ENCODE measurements at regions not wholly inside any gene's neighbourhood (a gene's known extent, or its start where the extent isn't known, plus 50 kb on each side); places are given as distances from the start of the nearest gene placed in this dataset.

DNA sequence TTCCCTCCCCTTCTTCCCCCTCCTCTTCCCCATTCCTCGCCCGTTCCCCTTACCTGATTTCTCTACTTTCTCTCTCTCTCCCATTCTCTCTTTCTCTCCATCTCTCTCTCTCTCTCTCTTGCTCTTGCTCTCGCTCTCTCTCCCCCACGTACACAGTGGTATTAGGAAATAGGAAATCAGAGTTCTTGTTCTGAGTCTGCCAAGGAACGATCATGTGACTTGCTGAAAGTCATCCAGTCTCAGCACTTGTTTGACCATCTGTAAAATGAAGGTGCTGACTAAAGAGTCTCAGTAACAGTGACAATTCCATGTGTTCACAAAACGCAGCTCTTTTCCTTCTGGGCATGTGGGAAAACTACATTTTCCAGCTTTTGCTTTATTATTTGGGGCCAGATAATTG is 445.0 kb upstream of the TGFBR2 start:
- Histone ChIP-seq H3K4me1 (ENCODE audit: insufficient read depth) (no peaks in the 10 kb centered on the region), H3K27me3 (ENCODE audit: insufficient read depth) (no peaks in the 10 kb centered on the region), H3K79me2 (replicated peaks; ENCODE audit: insufficient read depth) (no peaks in the 10 kb centered on the region), H3K36me3 (ENCODE audit: insufficient read depth) (no peaks in the 10 kb centered on the region), H3K9me2 (ENCODE audit: insufficient read depth) (no peaks in the 10 kb centered on the region), H3K4me3 (no peak overlapping the region), H3F3A (replicated peaks; ENCODE audit: low read depth) (no peaks in the 10 kb centered on the region), H3K27ac (ENCODE audit: low read depth) (no peak overlapping the region), H3K4me2 (no peak overlapping the region), H2AFZ (peak overlapping the region; percentile 87; the same call in 1 of the 2 replicates), H4K20me1 (replicated peaks; ENCODE audit: insufficient read depth) (no peaks in the 10 kb centered on the region)
- Mint-ChIP-seq H3K36me3 (ENCODE audit: low read depth) (no peaks in the 10 kb centered on the region), H3K9me3 (peaks cover 3% of the 10 kb centered on the region; the same call in 2 of the 3 replicates), H3K27ac (no peak overlapping the region), H3K4me1 (no peaks in the 10 kb centered on the region), H3K27me3 (ENCODE audit: insufficient read depth, low read depth, poor library complexity) (no peaks in the 10 kb centered on the region), H3K4me3 (no peak overlapping the region)
- no peak for ATAC-seq
- no peak for TF ChIP-seq EZH2phosphoT487 (IDR thresholded peaks at IDR 0.05; ENCODE audit: unreplicated experiment)
- TF ChIP-seq, protein P1, sequence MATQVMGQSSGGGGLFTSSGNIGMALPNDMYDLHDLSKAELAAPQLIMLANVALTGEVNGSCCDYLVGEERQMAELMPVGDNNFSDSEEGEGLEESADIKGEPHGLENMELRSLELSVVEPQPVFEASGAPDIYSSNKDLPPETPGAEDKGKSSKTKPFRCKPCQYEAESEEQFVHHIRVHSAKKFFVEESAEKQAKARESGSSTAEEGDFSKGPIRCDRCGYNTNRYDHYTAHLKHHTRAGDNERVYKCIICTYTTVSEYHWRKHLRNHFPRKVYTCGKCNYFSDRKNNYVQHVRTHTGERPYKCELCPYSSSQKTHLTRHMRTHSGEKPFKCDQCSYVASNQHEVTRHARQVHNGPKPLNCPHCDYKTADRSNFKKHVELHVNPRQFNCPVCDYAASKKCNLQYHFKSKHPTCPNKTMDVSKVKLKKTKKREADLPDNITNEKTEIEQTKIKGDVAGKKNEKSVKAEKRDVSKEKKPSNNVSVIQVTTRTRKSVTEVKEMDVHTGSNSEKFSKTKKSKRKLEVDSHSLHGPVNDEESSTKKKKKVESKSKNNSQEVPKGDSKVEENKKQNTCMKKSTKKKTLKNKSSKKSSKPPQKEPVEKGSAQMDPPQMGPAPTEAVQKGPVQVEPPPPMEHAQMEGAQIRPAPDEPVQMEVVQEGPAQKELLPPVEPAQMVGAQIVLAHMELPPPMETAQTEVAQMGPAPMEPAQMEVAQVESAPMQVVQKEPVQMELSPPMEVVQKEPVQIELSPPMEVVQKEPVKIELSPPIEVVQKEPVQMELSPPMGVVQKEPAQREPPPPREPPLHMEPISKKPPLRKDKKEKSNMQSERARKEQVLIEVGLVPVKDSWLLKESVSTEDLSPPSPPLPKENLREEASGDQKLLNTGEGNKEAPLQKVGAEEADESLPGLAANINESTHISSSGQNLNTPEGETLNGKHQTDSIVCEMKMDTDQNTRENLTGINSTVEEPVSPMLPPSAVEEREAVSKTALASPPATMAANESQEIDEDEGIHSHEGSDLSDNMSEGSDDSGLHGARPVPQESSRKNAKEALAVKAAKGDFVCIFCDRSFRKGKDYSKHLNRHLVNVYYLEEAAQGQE (IDR thresholded peaks at IDR 0.05; ENCODE audit: unreplicated experiment) = no peak
- TF ChIP-seq, protein P2, sequence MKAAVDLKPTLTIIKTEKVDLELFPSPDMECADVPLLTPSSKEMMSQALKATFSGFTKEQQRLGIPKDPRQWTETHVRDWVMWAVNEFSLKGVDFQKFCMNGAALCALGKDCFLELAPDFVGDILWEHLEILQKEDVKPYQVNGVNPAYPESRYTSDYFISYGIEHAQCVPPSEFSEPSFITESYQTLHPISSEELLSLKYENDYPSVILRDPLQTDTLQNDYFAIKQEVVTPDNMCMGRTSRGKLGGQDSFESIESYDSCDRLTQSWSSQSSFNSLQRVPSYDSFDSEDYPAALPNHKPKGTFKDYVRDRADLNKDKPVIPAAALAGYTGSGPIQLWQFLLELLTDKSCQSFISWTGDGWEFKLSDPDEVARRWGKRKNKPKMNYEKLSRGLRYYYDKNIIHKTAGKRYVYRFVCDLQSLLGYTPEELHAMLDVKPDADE (IDR thresholded peaks at IDR 0.05) = no peak
- TF ChIP-seq, protein P3, sequence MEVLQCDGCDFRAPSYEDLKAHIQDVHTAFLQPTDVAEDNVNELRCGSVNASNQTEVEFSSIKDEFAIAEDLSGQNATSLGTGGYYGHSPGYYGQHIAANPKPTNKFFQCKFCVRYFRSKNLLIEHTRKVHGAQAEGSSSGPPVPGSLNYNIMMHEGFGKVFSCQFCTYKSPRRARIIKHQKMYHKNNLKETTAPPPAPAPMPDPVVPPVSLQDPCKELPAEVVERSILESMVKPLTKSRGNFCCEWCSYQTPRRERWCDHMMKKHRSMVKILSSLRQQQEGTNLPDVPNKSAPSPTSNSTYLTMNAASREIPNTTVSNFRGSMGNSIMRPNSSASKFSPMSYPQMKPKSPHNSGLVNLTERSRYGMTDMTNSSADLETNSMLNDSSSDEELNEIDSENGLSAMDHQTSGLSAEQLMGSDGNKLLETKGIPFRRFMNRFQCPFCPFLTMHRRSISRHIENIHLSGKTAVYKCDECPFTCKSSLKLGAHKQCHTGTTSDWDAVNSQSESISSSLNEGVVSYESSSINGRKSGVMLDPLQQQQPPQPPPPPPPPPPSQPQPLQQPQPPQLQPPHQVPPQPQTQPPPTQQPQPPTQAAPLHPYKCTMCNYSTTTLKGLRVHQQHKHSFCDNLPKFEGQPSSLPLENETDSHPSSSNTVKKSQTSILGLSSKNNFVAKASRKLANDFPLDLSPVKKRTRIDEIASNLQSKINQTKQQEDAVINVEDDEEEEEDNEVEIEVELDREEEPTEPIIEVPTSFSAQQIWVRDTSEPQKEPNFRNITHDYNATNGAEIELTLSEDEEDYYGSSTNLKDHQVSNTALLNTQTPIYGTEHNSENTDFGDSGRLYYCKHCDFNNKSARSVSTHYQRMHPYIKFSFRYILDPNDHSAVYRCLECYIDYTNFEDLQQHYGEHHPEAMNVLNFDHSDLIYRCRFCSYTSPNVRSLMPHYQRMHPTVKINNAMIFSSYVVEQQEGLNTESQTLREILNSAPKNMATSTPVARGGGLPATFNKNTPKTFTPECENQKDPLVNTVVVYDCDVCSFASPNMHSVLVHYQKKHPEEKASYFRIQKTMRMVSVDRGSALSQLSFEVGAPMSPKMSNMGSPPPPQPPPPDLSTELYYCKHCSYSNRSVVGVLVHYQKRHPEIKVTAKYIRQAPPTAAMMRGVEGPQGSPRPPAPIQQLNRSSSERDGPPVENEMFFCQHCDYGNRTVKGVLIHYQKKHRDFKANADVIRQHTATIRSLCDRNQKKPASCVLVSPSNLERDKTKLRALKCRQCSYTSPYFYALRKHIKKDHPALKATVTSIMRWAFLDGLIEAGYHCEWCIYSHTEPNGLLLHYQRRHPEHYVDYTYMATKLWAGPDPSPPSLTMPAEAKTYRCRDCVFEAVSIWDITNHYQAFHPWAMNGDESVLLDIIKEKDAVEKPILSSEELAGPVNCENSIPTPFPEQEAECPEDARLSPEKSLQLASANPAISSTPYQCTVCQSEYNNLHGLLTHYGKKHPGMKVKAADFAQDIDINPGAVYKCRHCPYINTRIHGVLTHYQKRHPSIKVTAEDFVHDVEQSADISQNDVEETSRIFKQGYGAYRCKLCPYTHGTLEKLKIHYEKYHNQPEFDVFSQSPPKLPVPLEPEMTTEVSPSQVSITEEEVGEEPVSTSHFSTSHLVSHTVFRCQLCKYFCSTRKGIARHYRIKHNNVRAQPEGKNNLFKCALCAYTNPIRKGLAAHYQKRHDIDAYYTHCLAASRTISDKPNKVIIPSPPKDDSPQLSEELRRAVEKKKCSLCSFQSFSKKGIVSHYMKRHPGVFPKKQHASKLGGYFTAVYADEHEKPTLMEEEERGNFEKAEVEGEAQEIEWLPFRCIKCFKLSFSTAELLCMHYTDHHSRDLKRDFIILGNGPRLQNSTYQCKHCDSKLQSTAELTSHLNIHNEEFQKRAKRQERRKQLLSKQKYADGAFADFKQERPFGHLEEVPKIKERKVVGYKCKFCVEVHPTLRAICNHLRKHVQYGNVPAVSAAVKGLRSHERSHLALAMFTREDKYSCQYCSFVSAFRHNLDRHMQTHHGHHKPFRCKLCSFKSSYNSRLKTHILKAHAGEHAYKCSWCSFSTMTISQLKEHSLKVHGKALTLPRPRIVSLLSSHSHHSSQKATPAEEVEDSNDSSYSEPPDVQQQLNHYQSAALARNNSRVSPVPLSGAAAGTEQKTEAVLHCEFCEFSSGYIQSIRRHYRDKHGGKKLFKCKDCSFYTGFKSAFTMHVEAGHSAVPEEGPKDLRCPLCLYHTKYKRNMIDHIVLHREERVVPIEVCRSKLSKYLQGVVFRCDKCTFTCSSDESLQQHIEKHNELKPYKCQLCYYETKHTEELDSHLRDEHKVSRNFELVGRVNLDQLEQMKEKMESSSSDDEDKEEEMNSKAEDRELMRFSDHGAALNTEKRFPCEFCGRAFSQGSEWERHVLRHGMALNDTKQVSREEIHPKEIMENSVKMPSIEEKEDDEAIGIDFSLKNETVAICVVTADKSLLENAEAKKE (CRISPR knock-in tag; IDR thresholded peaks at IDR 0.05) = no peak
- no peak for TF ChIP-seq JUNB (IDR thresholded peaks at IDR 0.05; ENCODE audit: unreplicated experiment)
- TF ChIP-seq ZNF114 (CRISPR knock-in tag; IDR thresholded peaks at IDR 0.05) = no peak
- TF ChIP-seq STAT1 (IDR thresholded peaks at IDR 0.05; ENCODE audit: unreplicated experiment) = no peak
- no peak for TF ChIP-seq EZH2 (IDR thresholded peaks at IDR 0.05; ENCODE audit: low read depth, unreplicated experiment)
- no peak for TF ChIP-seq POLR2AphosphoS5 (IDR thresholded peaks at IDR 0.05; ENCODE audit: low read depth)
- no peak for TF ChIP-seq ZNF331 (CRISPR knock-in tag; IDR thresholded peaks at IDR 0.05; ENCODE audit: low read depth)
- TF ChIP-seq NANOG (IDR thresholded peaks at IDR 0.05; ENCODE audit: borderline replicate concordance) = no peak
- TF ChIP-seq, protein P4, sequence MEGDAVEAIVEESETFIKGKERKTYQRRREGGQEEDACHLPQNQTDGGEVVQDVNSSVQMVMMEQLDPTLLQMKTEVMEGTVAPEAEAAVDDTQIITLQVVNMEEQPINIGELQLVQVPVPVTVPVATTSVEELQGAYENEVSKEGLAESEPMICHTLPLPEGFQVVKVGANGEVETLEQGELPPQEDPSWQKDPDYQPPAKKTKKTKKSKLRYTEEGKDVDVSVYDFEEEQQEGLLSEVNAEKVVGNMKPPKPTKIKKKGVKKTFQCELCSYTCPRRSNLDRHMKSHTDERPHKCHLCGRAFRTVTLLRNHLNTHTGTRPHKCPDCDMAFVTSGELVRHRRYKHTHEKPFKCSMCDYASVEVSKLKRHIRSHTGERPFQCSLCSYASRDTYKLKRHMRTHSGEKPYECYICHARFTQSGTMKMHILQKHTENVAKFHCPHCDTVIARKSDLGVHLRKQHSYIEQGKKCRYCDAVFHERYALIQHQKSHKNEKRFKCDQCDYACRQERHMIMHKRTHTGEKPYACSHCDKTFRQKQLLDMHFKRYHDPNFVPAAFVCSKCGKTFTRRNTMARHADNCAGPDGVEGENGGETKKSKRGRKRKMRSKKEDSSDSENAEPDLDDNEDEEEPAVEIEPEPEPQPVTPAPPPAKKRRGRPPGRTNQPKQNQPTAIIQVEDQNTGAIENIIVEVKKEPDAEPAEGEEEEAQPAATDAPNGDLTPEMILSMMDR (conservative IDR thresholded peaks at IDR 0.05; ENCODE audit: low read depth in 2 of 2) = no peak
- TF ChIP-seq CREB1 (CRISPR knock-in tag; IDR thresholded peaks at IDR 0.05; ENCODE audit: low read depth) = no peak
- no peak for DNase-seq (ENCODE audit: low spot score)

Data from GM23338 (cell line).